ENCODE measurements at regions not wholly inside any gene's neighbourhood (a gene's known extent, or its start where the extent isn't known, plus 50 kb on each side); places are given as distances from the start of the nearest gene placed in this dataset.

DNA sequence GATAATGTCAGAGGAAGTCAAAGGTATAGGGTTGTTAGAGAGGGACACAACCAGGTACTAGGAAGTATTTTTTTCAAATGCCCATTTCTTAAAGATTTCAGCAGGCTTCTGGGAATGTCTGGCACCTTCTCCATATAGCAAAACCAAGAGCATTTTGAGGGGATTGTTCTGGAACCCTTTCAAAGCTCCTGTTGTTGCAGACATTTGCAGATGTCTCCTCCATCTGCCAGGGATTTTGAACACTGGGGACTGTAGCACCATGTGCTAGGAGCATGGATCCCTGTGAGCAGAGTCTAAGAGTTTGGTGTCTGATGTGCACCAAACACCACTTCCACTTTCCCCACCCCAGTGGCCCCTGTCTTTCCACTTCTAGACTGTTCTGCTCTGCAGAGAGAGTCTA is 206.0 kb upstream of the KBTBD8 start:
- H4K20me1 ChIP-seq (ENCODE audit: insufficient read depth, low read length), result no peaks in the 10 kb centered on the region
- H3K79me2 ChIP-seq (ENCODE audit: insufficient read depth, low read length), result no peaks in the 10 kb centered on the region
- H3K36me3 ChIP-seq (ENCODE audit: insufficient read depth, low read length), result no peaks in the 10 kb centered on the region
- TF ChIP-seq, protein P1, sequence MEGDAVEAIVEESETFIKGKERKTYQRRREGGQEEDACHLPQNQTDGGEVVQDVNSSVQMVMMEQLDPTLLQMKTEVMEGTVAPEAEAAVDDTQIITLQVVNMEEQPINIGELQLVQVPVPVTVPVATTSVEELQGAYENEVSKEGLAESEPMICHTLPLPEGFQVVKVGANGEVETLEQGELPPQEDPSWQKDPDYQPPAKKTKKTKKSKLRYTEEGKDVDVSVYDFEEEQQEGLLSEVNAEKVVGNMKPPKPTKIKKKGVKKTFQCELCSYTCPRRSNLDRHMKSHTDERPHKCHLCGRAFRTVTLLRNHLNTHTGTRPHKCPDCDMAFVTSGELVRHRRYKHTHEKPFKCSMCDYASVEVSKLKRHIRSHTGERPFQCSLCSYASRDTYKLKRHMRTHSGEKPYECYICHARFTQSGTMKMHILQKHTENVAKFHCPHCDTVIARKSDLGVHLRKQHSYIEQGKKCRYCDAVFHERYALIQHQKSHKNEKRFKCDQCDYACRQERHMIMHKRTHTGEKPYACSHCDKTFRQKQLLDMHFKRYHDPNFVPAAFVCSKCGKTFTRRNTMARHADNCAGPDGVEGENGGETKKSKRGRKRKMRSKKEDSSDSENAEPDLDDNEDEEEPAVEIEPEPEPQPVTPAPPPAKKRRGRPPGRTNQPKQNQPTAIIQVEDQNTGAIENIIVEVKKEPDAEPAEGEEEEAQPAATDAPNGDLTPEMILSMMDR (IDR thresholded peaks at IDR 0.05; ENCODE audit: extremely low read depth, low read depth, low read length), result no peak
- H3K27ac ChIP-seq (ENCODE audit: low read depth, low read length), result no peak overlapping the region
- H3K4me1 ChIP-seq (ENCODE audit: insufficient read depth, low read length), result no peaks in the 10 kb centered on the region
- peaks cover 3% of the 10 kb centered on the region for H3K27me3 ChIP-seq (ENCODE audit: insufficient read depth, low read length)
- H3K4me3 ChIP-seq (ENCODE audit: insufficient read depth, low read length), result no peak overlapping the region
- H3K4me2 ChIP-seq (ENCODE audit: insufficient read depth, low read length), result no peak overlapping the region
- no peak for DNase-seq (ENCODE audit: insufficient read length, low spot score, missing footprints)
- H3K9me3 ChIP-seq (ENCODE audit: low read depth, low read length), result no peaks in the 10 kb centered on the region
- H2AFZ ChIP-seq (ENCODE audit: low read length), result no peak overlapping the region

DNA sequence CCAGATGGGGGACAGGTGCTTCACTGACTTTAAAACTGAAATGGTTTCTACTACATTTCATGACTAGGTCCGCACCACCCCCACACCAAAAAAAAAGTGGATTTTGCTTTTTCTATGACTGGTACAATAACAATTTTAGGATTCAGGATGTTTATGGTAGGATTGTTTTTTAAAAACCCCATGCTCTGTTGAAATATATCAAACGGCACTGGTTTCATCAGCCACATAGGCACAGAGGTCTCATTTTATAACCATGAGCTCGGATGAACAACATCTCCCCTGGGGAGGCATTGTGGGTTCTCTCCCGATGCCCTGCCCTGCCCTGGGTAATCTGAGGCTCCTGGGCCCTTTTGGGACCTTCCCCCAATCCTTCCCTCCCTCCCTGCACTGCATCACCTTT is 202.7 kb upstream of the KBTBD8 start:
- Histone ChIP-seq H3K9me3 (ENCODE audit: low read depth, low read length) (no peaks in the 10 kb centered on the region), H3K4me2 (ENCODE audit: insufficient read depth, low read length) (no peak overlapping the region), H3K4me3 (ENCODE audit: insufficient read depth, low read length) (no peak overlapping the region), H3K27ac (ENCODE audit: low read depth, low read length) (no peak overlapping the region), H2AFZ (ENCODE audit: low read length) (peak overlapping the region; percentile 9), H4K20me1 (ENCODE audit: insufficient read depth, low read length) (no peaks in the 10 kb centered on the region), H3K36me3 (ENCODE audit: insufficient read depth, low read length) (no peaks in the 10 kb centered on the region), H3K4me1 (ENCODE audit: insufficient read depth, low read length) (no peaks in the 10 kb centered on the region), H3K27me3 (ENCODE audit: insufficient read depth, low read length) (peaks cover 3% of the 10 kb centered on the region), H3K79me2 (ENCODE audit: insufficient read depth, low read length) (no peaks in the 10 kb centered on the region)
- DNase-seq (ENCODE audit: insufficient read length, low spot score, missing footprints), result peak; percentile 90
- TF ChIP-seq, protein P1 (IDR thresholded peaks at IDR 0.05; ENCODE audit: extremely low read depth, low read depth, low read length), result no peak

DNA sequence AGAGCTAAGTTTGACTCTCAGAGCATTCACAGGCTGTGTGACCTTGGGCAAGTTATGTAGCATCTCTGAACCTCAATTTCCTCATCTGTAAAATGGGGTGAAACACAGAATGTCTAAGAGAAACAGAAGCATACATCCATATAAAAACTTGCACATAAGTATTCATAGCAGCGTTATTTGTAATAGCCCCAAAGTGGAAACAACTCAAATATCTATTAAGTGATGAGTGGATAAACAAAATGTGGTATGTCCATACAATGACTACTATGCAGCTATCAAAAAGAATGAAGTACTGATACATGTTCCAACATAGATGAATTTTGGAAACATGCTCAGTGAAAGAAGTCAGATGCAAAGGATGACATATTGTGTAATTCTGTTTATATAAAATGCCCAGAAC is 201.8 kb upstream of the KBTBD8 start:
- no peak overlapping the region for H2AFZ ChIP-seq (ENCODE audit: low read length)
- H3K4me1 ChIP-seq (ENCODE audit: insufficient read depth, low read length), result no peaks in the 10 kb centered on the region
- H3K4me3 ChIP-seq (ENCODE audit: insufficient read depth, low read length), result no peak overlapping the region
- TF ChIP-seq, protein P1 (IDR thresholded peaks at IDR 0.05; ENCODE audit: extremely low read depth, low read depth, low read length), result no peak
- H3K9me3 ChIP-seq (ENCODE audit: low read depth, low read length), result no peaks in the 10 kb centered on the region
- no peaks in the 10 kb centered on the region for H3K36me3 ChIP-seq (ENCODE audit: insufficient read depth, low read length)
- DNase-seq (ENCODE audit: insufficient read length, low spot score, missing footprints), result no peak
- H4K20me1 ChIP-seq (ENCODE audit: insufficient read depth, low read length), result no peaks in the 10 kb centered on the region
- no peak overlapping the region for H3K27ac ChIP-seq (ENCODE audit: low read depth, low read length)
- peaks cover 3% of the 10 kb centered on the region for H3K27me3 ChIP-seq (ENCODE audit: insufficient read depth, low read length)
- H3K79me2 ChIP-seq (ENCODE audit: insufficient read depth, low read length), result no peaks in the 10 kb centered on the region
- no peak overlapping the region for H3K4me2 ChIP-seq (ENCODE audit: insufficient read depth, low read length)

DNA sequence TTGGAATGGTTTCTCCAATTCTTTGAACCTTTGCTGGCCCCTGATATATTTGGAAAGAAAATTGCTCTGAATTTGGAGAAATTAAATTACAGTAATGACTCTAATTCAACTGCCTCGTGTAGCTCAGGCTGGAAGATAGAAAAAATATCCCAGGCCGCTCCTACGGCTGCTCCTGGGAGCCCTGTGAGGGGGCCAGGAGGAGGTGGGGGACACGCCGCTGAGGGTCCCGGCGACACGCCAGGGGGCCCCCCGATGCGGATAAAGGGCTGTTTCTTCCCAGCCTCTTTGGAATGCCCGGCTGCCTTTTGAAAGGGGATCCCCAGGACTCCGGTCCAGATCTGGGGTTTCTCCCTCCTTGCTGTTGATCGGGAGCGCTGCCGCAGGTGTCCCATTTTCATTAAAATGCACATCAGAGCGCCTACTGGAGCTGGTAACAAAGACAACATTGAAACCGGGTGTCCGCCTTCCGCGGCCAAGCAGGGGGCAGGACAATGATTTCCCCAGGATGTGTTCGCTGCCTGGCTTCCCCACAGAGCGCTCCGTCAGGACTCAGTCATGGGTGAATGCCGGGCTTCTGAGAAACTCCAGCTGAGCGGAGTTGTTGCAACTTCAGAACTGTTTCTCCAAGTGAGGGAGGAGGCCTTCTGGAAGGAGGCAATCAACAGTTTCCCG is 200.1 kb upstream of the KBTBD8 start:
- H3K4me2 ChIP-seq (ENCODE audit: insufficient read depth, low read length), result peak overlapping the region; percentile 72
- no peaks in the 10 kb centered on the region for H3K36me3 ChIP-seq (ENCODE audit: insufficient read depth, low read length)
- no peaks in the 10 kb centered on the region for H3K9me3 ChIP-seq (ENCODE audit: low read depth, low read length)
- no peaks in the 10 kb centered on the region for H3K79me2 ChIP-seq (ENCODE audit: insufficient read depth, low read length)
- no peak overlapping the region for H3K27ac ChIP-seq (ENCODE audit: low read depth, low read length)
- no peaks in the 10 kb centered on the region for H3K4me1 ChIP-seq (ENCODE audit: insufficient read depth, low read length)
- H3K4me3 ChIP-seq (ENCODE audit: insufficient read depth, low read length), result peak overlapping the region; percentile 63
- H3K27me3 ChIP-seq (ENCODE audit: insufficient read depth, low read length), result no peaks in the 10 kb centered on the region
- H4K20me1 ChIP-seq (ENCODE audit: insufficient read depth, low read length), result no peaks in the 10 kb centered on the region
- peak; percentile 70 for DNase-seq (ENCODE audit: insufficient read length, low spot score, missing footprints)
- H2AFZ ChIP-seq (ENCODE audit: low read length), result peak overlapping the region; percentile 89
- TF ChIP-seq, protein P1 (IDR thresholded peaks at IDR 0.05; ENCODE audit: extremely low read depth, low read depth, low read length), result no peak
